ENCODE measurements at regions not wholly inside any gene's neighbourhood (a gene's known extent, or its start where the extent isn't known, plus 50 kb on each side); places are given as distances from the start of the nearest gene placed in this dataset.

DNA sequence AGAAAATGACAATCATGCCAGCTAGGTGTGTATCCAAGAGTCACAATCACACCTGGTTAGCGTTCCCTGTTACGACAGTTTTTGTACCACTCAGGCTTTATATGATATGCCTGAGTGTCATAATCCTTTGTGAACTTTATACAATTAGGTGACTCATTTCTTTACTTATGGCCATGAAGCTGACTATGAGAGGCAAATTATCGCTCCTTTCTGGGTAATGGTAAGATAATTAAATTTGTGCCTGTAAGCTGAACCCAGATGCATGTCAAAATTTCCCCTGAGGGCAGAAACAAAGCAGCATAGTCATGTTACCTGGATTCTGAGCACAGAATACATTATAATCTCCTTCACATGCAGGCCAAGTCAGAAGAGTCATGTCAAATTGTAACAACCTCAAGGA, 970.1 kb upstream of the AMELY start:
- no peaks in the 10 kb centered on the region for H3K27me3 ChIP-seq
- H3K36me3 ChIP-seq, result no peaks in the 10 kb centered on the region
- H3K27ac ChIP-seq, result no peak overlapping the region
- no peaks in the 10 kb centered on the region for H3K9me3 ChIP-seq
- H3K4me3 ChIP-seq, result no peak overlapping the region
- ATAC-seq (ENCODE audit: low FRiP score in 2 of 2) (no peak), DNase-seq (no peak)
- TF ChIP-seq, protein P1, sequence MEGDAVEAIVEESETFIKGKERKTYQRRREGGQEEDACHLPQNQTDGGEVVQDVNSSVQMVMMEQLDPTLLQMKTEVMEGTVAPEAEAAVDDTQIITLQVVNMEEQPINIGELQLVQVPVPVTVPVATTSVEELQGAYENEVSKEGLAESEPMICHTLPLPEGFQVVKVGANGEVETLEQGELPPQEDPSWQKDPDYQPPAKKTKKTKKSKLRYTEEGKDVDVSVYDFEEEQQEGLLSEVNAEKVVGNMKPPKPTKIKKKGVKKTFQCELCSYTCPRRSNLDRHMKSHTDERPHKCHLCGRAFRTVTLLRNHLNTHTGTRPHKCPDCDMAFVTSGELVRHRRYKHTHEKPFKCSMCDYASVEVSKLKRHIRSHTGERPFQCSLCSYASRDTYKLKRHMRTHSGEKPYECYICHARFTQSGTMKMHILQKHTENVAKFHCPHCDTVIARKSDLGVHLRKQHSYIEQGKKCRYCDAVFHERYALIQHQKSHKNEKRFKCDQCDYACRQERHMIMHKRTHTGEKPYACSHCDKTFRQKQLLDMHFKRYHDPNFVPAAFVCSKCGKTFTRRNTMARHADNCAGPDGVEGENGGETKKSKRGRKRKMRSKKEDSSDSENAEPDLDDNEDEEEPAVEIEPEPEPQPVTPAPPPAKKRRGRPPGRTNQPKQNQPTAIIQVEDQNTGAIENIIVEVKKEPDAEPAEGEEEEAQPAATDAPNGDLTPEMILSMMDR (IDR thresholded peaks at IDR 0.05), result no peak
- TF ChIP-seq POLR2A (IDR thresholded peaks at IDR 0.05) (no peak), POLR2AphosphoS5 (IDR thresholded peaks at IDR 0.05) (no peak), EP300 (IDR thresholded peaks at IDR 0.05) (no peak)
- no peaks in the 10 kb centered on the region for H3K4me1 ChIP-seq
- WGBS, 2 donors, result 95% methylated on average over 3 of the region's 3 CpGs; no CpG with 5 or more reads in 1 of the 2 donors

DNA sequence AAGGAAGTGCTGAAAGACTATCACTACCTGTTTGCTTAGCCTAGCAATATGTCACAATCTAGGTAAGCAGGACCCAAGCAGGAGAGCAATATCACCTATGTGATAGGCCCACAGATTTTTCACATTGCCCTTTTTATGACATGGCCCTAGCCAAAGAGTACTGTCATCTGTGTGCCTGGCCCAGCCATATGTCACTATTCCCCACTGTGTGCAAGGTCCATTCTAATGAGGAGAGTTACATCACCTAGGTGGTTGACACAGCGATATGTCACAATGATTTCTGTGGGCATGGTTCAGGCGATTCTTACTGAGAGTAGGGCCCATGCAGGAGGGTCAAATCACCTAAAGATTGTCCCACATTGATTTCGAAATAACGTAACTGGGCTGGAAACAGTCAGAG, 967.7 kb upstream of the AMELY start:
- no peaks in the 10 kb centered on the region for H3K4me1 ChIP-seq
- WGBS, 2 donors, result 80% methylated on average over 2 of the region's 4 CpGs; no CpG with 5 or more reads in 1 of the 2 donors
- no peaks in the 10 kb centered on the region for H3K36me3 ChIP-seq
- ATAC-seq (ENCODE audit: low FRiP score in 2 of 2), result no peak
- no peak overlapping the region for H3K4me3 ChIP-seq
- no peak for DNase-seq
- H3K27ac ChIP-seq, result no peak overlapping the region
- H3K9me3 ChIP-seq, result no peaks in the 10 kb centered on the region
- TF ChIP-seq POLR2AphosphoS5 (IDR thresholded peaks at IDR 0.05), result no peak
- TF ChIP-seq EP300 (IDR thresholded peaks at IDR 0.05), result no peak
- TF ChIP-seq, protein P1 (IDR thresholded peaks at IDR 0.05), result no peak
- TF ChIP-seq POLR2A (IDR thresholded peaks at IDR 0.05), result no peak
- no peaks in the 10 kb centered on the region for H3K27me3 ChIP-seq

DNA sequence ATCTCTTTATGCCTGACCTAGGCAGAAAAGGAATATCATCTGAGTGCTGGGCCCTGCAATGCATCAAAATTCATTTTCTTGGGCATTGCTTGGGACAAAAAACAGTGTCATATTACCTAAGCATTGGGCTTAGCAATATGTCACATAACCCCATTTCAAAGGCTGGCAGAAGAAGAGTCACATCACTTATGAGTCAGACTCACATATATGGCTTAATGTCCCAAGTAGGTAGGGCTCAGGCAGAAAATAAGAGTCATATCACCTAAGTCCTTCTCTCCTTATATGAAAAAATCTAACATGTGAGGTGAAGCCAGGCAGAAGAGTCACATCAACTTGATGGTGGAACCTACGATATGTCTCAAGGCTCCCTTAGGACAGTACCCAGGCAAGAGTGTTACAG, 967.2 kb upstream of the AMELY start:
- H3K27me3 ChIP-seq, result no peaks in the 10 kb centered on the region
- H3K9me3 ChIP-seq, result no peaks in the 10 kb centered on the region
- no peaks in the 10 kb centered on the region for H3K4me1 ChIP-seq
- no peak overlapping the region for H3K4me3 ChIP-seq
- no peak for DNase-seq
- no peak overlapping the region for H3K27ac ChIP-seq
- H3K36me3 ChIP-seq, result no peaks in the 10 kb centered on the region
- 100% methylated on average over 1 of the region's 1 CpG; no CpG with 5 or more reads in 1 of the 2 donors for WGBS, 2 donors
- no peak for ATAC-seq (ENCODE audit: low FRiP score in 2 of 2)
- TF ChIP-seq POLR2A (IDR thresholded peaks at IDR 0.05) (no peak), EP300 (IDR thresholded peaks at IDR 0.05) (no peak), POLR2AphosphoS5 (IDR thresholded peaks at IDR 0.05) (no peak)
- TF ChIP-seq, protein P1 (IDR thresholded peaks at IDR 0.05), result no peak

DNA sequence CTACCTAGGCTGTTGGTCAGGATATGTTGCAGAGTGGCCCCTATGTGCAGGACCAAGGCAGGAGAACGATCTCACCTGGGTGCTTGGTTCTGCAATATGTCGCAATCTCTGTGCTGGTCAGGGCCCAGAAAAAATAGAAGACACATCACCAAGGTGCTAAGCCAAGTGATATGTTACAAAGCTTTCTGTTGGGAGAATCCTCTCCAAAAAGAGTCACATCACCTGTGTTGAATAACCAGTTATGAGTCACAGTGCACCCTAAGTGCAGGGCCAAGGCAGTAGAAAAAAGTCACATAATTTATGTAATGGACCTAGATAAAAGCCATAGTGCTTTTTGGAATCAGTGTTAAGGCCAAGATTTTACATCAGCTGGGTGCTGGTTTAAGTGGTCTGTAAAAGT, 965.9 kb upstream of the AMELY start:
- H3K9me3 ChIP-seq, result no peaks in the 10 kb centered on the region
- no peaks in the 10 kb centered on the region for H3K4me1 ChIP-seq
- WGBS, 2 donors, result no CpG with 5 or more reads among the region's 2 CpGs

DNA sequence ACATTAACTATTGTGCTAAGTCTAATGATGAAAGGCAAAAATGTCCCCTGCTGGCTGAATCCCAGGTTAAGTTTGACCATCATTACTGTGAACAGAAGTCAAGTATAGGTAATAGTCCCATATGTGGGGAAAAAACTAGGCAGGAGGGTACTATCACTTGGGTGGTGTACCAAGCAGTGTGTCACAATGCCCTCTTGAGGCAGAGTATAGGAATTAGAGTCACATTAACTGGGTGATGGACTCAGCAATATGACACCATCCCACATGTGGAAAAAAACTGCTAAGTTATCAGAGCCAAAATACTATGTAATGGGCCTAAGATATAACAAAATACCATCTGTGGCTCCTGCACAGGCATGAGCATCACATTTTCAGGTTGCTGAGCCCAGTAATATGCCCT, 962.5 kb upstream of the AMELY start:
- no peak for DNase-seq
- H3K36me3 ChIP-seq, result no peaks in the 10 kb centered on the region
- H3K4me1 ChIP-seq, result no peaks in the 10 kb centered on the region
- no peaks in the 10 kb centered on the region for H3K27me3 ChIP-seq
- no peak for ATAC-seq (ENCODE audit: low FRiP score in 2 of 2)
- no peak overlapping the region for H3K27ac ChIP-seq
- TF ChIP-seq EP300 (IDR thresholded peaks at IDR 0.05) (no peak), POLR2A (IDR thresholded peaks at IDR 0.05) (no peak), POLR2AphosphoS5 (IDR thresholded peaks at IDR 0.05) (no peak)
- no peaks in the 10 kb centered on the region for H3K9me3 ChIP-seq
- H3K4me3 ChIP-seq, result no peak overlapping the region

More for the DNA sequence above, 965.9 kb upstream of the AMELY start:
- ATAC-seq (ENCODE audit: low FRiP score in 2 of 2) (no peak), DNase-seq (no peak)
- Histone ChIP-seq H3K4me3 (no peak overlapping the region), H3K27me3 (no peaks in the 10 kb centered on the region), H3K27ac (no peak overlapping the region), H3K36me3 (no peaks in the 10 kb centered on the region)
- TF ChIP-seq, protein P1 (IDR thresholded peaks at IDR 0.05), result no peak

Measured in upper lobe of left lung (tissue), 6 donors.